Osteoblast (primary cell): ENCODE measurements at regions not wholly inside any gene's neighbourhood (a gene's known extent, or its start where the extent isn't known, plus 50 kb on each side); places are given as distances from the start of the nearest gene placed in this dataset.
"Not testable (repeated sequence)": the region's sequence is repeated elsewhere in the genome, so short reads cannot be mapped to it uniquely, and the experiment has no call there.

Experiments
- DNase-seq: peaks from one replicate; pipeline ENCODE4 v3.0.0; 2011; ENCODE audit warnings: low spot score, mixed read lengths; ENCODE audit not compliant: insufficient read length; ENCODE audit errors: missing footprints
- H2AFZ ChIP-seq: 2 replicates; pipeline ENCODE4 v1.6.0; 2011; ENCODE audit warnings: mild to moderate bottlenecking, low read length
- H3K27ac ChIP-seq: 2 replicates; pipeline ENCODE4 v1.5.1; 2011; ENCODE audit warnings: mild to moderate bottlenecking, low read depth, low read length, moderate library complexity
- H3K27me3 ChIP-seq: 2 replicates; pipeline ENCODE4 v1.6.0; 2012; ENCODE audit warnings: mild to moderate bottlenecking, control low read depth, inconsistent platforms, low read length, moderate library complexity; ENCODE audit not compliant: insufficient read depth
- H3K36me3 ChIP-seq: 2 replicates; pipeline ENCODE4 v1.5.1; 2011; ENCODE audit warnings: mild to moderate bottlenecking, low read length, control low read depth, moderate library complexity; ENCODE audit not compliant: insufficient read depth
- H3K4me1 ChIP-seq: 2 replicates; pipeline ENCODE4 v1.5.1; 2011; ENCODE audit warnings: mild to moderate bottlenecking, low read length, control low read depth, moderate library complexity; ENCODE audit not compliant: insufficient read depth
- H3K4me2 ChIP-seq: 2 replicates; pipeline ENCODE4 v1.6.0; 2011; ENCODE audit warnings: mild to moderate bottlenecking, low read length; ENCODE audit not compliant: insufficient read depth
- H3K4me3 ChIP-seq: fragments of 200-600 bp; sonication (generic); 3 replicates; pipeline ENCODE4 v1.5.1; 2012; ENCODE audit warnings: mild to moderate bottlenecking, low read length, inconsistent platforms; ENCODE audit not compliant: insufficient read depth
- H3K79me2 ChIP-seq: 2 replicates; pipeline ENCODE4 v1.6.0; 2012; ENCODE audit warnings: mild to moderate bottlenecking, low read length, control low read depth, inconsistent platforms; ENCODE audit not compliant: insufficient read depth
- H3K9me3 ChIP-seq: 2 replicates; pipeline ENCODE4 v1.5.1; 2011; ENCODE audit warnings: low read depth, low read length, control low read depth
- H4K20me1 ChIP-seq: 2 replicates; pipeline ENCODE4 v1.6.0; 2012; ENCODE audit warnings: mild to moderate bottlenecking, low read length, control low read depth; ENCODE audit not compliant: insufficient read depth
- TF ChIP-seq, protein P1 (sequence below): IDR thresholded peaks from 2 replicates; pipeline ENCODE4 v1.5.1; 2011; ENCODE audit warnings: mild to moderate bottlenecking, low read depth, low read length, moderate library complexity; ENCODE audit errors: extremely low read depth

- Histone ChIP-seq H3K79me2 (no peaks in the 10 kb centered on the region), H2AFZ (no peak overlapping the region), H3K9me3 (no peaks in the 10 kb centered on the region), H3K36me3 (no peaks in the 10 kb centered on the region), H3K4me1 (no peaks in the 10 kb centered on the region), H4K20me1 (no peaks in the 10 kb centered on the region), H3K4me3 (no peak overlapping the region), H3K27me3 (no peaks in the 10 kb centered on the region), H3K4me2 (no peak overlapping the region), H3K27ac (no peak overlapping the region)
- TF ChIP-seq, protein P1, sequence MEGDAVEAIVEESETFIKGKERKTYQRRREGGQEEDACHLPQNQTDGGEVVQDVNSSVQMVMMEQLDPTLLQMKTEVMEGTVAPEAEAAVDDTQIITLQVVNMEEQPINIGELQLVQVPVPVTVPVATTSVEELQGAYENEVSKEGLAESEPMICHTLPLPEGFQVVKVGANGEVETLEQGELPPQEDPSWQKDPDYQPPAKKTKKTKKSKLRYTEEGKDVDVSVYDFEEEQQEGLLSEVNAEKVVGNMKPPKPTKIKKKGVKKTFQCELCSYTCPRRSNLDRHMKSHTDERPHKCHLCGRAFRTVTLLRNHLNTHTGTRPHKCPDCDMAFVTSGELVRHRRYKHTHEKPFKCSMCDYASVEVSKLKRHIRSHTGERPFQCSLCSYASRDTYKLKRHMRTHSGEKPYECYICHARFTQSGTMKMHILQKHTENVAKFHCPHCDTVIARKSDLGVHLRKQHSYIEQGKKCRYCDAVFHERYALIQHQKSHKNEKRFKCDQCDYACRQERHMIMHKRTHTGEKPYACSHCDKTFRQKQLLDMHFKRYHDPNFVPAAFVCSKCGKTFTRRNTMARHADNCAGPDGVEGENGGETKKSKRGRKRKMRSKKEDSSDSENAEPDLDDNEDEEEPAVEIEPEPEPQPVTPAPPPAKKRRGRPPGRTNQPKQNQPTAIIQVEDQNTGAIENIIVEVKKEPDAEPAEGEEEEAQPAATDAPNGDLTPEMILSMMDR = no peak
- no peak for DNase-seq
Measured at GRCh38 chr18:39134255-39134654, 1568.7 kb upstream of the CELF4 start.

DNA sequence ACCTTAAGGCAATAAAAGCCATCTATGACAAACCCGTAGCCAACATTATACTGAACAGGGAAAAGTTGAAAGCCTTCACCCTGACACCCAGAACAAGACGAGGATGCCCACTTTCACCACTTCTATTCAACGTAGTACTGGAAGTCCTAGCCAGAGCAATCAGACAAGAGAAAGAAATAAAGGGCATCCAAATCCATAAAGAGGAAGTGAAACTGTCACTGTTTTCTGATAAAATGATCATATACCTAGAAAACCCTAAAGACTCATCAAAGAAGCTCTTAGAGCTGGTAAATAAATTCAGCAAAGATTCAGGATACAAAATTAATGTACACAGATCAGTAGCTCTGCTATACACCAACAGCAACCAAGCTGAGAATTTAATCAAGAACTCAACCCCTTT, 1561.9 kb upstream of the CELF4 start:
- H3K4me3 ChIP-seq, H3K4me2 ChIP-seq, H3K36me3 ChIP-seq, H2AFZ ChIP-seq, H3K4me1 ChIP-seq, H3K27ac ChIP-seq, H4K20me1 ChIP-seq, DNase-seq, H3K79me2 ChIP-seq, H3K9me3 ChIP-seq, H3K27me3 ChIP-seq: not testable (repeated sequence)

DNA sequence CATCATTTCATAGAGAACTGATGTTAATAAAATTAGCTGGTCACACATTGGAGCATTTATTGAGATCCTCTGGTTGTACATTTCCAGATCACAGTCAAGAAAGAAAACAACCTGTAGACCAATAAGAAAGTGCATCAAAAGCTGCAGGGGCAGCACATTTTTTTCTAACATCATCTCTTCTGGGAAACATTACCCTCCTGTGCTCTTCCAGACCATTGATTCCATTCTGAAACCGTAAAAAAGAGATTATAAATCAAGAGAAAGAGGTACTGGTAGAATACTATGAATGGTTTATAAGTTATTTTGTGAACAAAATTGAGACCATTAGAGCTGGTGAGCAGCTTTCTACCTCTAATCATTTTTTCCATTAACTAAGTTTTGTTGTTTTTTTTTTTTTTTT, 1548.2 kb upstream of the CELF4 start:
- Histone ChIP-seq H3K79me2 (no peaks in the 10 kb centered on the region), H3K9me3 (no peaks in the 10 kb centered on the region), H4K20me1 (no peaks in the 10 kb centered on the region), H3K36me3 (no peaks in the 10 kb centered on the region), H3K4me2 (no peak overlapping the region), H3K27ac (no peak overlapping the region), H3K4me3 (no peak overlapping the region), H3K27me3 (no peaks in the 10 kb centered on the region), H3K4me1 (no peaks in the 10 kb centered on the region), H2AFZ (no peak overlapping the region)
- no peak for DNase-seq
- TF ChIP-seq, protein P1 = no peak

GRCh38 chr18:39105104-39105503, 1539.5 kb upstream of the CELF4 start:
- Histone ChIP-seq H3K79me2 (no peaks in the 10 kb centered on the region), H3K4me2 (no peak overlapping the region)

More at GRCh38 chr18:39105104-39105503, 1539.5 kb upstream of the CELF4 start:
- Histone ChIP-seq H2AFZ (no peak overlapping the region), H3K9me3 (no peaks in the 10 kb centered on the region), H3K27me3 (no peaks in the 10 kb centered on the region), H3K4me1 (no peaks in the 10 kb centered on the region), H3K36me3 (no peaks in the 10 kb centered on the region), H3K27ac (no peak overlapping the region), H3K4me3 (no peak overlapping the region), H4K20me1 (no peaks in the 10 kb centered on the region)
- DNase-seq = no peak
- TF ChIP-seq, protein P1 = no peak
